H1 (cell line): ENCODE measurements at regions not wholly inside any gene's neighbourhood (a gene's known extent, or its start where the extent isn't known, plus 50 kb on each side); places are given as distances from the start of the nearest gene placed in this dataset.

Experiments used
- CBX5 ChIP-seq: fragments of 300-800, 300-1000 bp; sonication (generic); IDR thresholded peaks from 2 replicates; pipeline ENCODE4 v1.7.1; 2016; ENCODE audit warnings: antibody characterized with exemption, low read length, low read depth
- CEBPB ChIP-seq: IDR thresholded peaks from 2 replicates; pipeline ENCODE4 v1.6.1; 2012; ENCODE audit warnings: low read depth, low read length
- CHD2 ChIP-seq: IDR thresholded peaks from 2 replicates; pipeline ENCODE4 v1.6.1; 2012; ENCODE audit warnings: low read length, improper control_type of control experiment
- EGR1 ChIP-seq: IDR thresholded peaks from 2 replicates; pipeline ENCODE4 v1.6.1; 2011; ENCODE audit warnings: low read depth, low read length, borderline replicate concordance
- MAFK ChIP-seq: IDR thresholded peaks from 2 replicates; pipeline ENCODE4 v1.6.1; 2012; ENCODE audit warnings: low read depth, mild to moderate bottlenecking, improper control_type of control experiment, low read length
- RNF2 ChIP-seq: fragments of 200-900, 300-1000 bp; sonication (generic); IDR thresholded peaks from 2 replicates; pipeline ENCODE4 v1.7.1; 2016; ENCODE audit warnings: borderline replicate concordance, low read depth, mild to moderate bottlenecking, antibody characterized with exemption, low read length; ENCODE audit not compliant: poor library complexity, severe bottlenecking; ENCODE audit errors: missing control alignments
- SIN3A ChIP-seq, 2 experiments: IDR thresholded peaks in 1 of 2; conservative IDR thresholded peaks in 1 of 2; 2 replicates each; pipeline ENCODE4 v1.6.1; 2011 to 2012; ENCODE audit warnings: low read length in 2 of 2, improper control_type of control experiment in 1 of 2, low read depth in 1 of 2, mild to moderate bottlenecking in 1 of 2
- SP1 ChIP-seq: IDR thresholded peaks from 2 replicates; pipeline ENCODE4 v1.6.1; 2011; ENCODE audit warnings: low read depth, low read length

- TF ChIP-seq CHD2 (no peak), SIN3A (conservative IDR thresholded peaks at IDR 0.05 in 1 of 2, IDR thresholded peaks at IDR 0.05 in 1 of 2; ENCODE audit: low read depth in 1 of 2, low read length in 2 of 2) (no peak), EGR1 (no peak), CBX5 (no peak), RNF2 (no peak), CEBPB (no peak), SP1 (no peak), MAFK (no peak)
Observed at GRCh38 chrX:82232679-82233078, 1030.8 kb downstream of the SH3BGRL start (continued).
